ENCODE measurements at regions not wholly inside any gene's neighbourhood (a gene's known extent, or its start where the extent isn't known, plus 50 kb on each side); places are given as distances from the start of the nearest gene placed in this dataset.
A peak's percentile ranks its signal among the peaks of the same experiment; 100 is the strongest.

DNA sequence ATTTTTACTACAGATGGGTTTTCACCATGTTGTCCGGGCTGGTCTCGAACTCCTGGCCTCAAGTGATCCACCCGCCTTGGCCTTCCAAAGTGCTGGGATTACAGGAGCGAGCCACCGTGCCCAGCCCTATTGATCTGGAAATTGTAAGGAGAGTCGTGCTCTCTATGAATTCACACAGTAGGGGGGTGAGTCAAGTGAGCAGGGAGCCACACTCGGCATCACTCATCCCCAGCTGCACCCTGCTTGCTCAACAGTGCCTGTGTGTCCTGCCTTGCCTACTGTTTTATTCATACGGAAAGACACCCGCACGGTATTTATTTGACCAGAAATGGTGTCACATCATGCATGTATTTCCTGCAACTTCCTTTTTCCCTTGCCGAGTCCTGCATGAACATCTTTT, 157.2 kb upstream of the FOXF1 start:
- ATAC-seq (ENCODE audit: low read depth) (peak; percentile 78; the same call in 2 of the 3 replicates), DNase-seq (ENCODE audit: low spot score) (no peak)
- H3K9me3 ChIP-seq (ENCODE audit: severe bottlenecking) = no peaks in the 10 kb centered on the region
- no peak overlapping the region for H3K27ac ChIP-seq (ENCODE audit: poor library complexity, severe bottlenecking)
- no peaks in the 10 kb centered on the region for H3K4me1 ChIP-seq (ENCODE audit: insufficient read depth, poor library complexity, severe bottlenecking)
- H3K4me3 ChIP-seq (ENCODE audit: severe bottlenecking) = no peak overlapping the region
- H3K27me3 ChIP-seq (ENCODE audit: insufficient read depth, poor library complexity, severe bottlenecking) = peaks cover 43% of the 10 kb centered on the region
- TF ChIP-seq, protein P1, sequence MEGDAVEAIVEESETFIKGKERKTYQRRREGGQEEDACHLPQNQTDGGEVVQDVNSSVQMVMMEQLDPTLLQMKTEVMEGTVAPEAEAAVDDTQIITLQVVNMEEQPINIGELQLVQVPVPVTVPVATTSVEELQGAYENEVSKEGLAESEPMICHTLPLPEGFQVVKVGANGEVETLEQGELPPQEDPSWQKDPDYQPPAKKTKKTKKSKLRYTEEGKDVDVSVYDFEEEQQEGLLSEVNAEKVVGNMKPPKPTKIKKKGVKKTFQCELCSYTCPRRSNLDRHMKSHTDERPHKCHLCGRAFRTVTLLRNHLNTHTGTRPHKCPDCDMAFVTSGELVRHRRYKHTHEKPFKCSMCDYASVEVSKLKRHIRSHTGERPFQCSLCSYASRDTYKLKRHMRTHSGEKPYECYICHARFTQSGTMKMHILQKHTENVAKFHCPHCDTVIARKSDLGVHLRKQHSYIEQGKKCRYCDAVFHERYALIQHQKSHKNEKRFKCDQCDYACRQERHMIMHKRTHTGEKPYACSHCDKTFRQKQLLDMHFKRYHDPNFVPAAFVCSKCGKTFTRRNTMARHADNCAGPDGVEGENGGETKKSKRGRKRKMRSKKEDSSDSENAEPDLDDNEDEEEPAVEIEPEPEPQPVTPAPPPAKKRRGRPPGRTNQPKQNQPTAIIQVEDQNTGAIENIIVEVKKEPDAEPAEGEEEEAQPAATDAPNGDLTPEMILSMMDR (IDR thresholded peaks at IDR 0.05; ENCODE audit: poor library complexity, severe bottlenecking) = no peak
- no peaks in the 10 kb centered on the region for H3K36me3 ChIP-seq (ENCODE audit: low read depth)

DNA sequence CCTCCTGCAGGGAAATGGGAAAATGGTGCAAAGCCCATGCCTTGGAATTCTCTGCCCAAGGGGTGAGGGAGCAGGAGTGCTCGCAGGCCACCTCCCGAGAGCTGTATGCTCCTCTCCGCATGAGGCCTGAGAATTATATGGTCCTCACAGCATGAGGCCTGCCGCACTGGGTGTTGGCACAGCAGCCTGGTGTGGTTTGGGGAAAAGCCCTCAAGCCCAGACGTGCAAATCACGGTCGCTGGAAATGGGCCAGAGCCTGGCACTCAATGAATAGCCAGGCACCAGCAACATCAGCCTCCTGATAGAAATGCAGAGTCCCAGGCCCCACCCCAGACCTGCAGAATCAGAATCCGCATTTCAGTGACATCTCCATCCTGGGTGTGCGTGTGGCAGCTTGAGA, 156.4 kb upstream of the FOXF1 start:
- H3K4me1 ChIP-seq (ENCODE audit: insufficient read depth, poor library complexity, severe bottlenecking) = no peaks in the 10 kb centered on the region
- no peaks in the 10 kb centered on the region for H3K36me3 ChIP-seq (ENCODE audit: low read depth)
- DNase-seq (ENCODE audit: low spot score) (no peak), ATAC-seq (ENCODE audit: low read depth) (no peak)
- peaks cover 44% of the 10 kb centered on the region for H3K27me3 ChIP-seq (ENCODE audit: insufficient read depth, poor library complexity, severe bottlenecking)
- H3K27ac ChIP-seq (ENCODE audit: poor library complexity, severe bottlenecking) = no peak overlapping the region
- no peaks in the 10 kb centered on the region for H3K9me3 ChIP-seq (ENCODE audit: severe bottlenecking)
- TF ChIP-seq, protein P1 (IDR thresholded peaks at IDR 0.05; ENCODE audit: poor library complexity, severe bottlenecking) = no peak
- H3K4me3 ChIP-seq (ENCODE audit: severe bottlenecking) = no peak overlapping the region

DNA sequence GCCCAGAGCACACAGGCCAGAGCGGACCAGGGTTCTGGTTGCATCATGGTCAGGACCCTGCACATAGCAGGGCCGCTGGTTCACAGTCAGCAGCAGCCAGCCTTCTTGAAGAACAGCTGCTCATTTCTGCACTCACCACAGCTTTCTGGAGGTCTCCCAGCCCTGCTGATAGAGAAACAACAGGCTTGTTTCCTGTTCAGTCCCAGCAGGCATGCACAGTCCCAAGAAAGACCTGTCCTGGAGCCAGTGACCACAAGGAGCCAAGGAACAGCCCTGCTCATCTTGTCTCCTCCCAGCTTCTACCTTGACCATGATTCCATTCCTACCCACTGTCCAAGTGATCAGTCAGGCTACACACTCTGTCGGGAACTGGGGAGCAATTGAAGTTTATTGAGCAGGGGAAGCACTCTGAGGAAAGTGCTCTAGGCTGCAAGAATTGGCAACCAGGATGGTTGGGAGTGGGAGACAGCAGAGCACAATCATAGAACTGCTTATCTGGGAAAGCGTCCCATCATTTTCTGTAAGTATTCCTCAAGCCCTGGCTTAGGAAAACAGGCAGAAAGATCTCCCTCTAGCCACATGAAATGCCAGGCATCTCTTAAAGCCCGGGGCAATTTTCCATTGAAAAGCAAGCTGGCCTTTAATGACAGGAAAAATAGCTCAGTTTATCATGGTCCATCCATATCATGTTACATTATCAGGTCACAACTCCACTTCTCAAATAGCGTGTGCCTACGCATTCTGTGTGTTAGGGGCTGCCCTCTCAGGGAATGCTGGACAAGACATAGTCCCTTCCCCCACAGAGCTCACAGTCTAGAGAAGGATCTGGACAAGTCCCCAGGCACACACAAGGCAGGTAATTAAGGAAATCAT, 155.4 kb upstream of the FOXF1 start:
- DNase-seq (ENCODE audit: low spot score) = no peak
- ATAC-seq (ENCODE audit: low read depth) = no peak

DNA sequence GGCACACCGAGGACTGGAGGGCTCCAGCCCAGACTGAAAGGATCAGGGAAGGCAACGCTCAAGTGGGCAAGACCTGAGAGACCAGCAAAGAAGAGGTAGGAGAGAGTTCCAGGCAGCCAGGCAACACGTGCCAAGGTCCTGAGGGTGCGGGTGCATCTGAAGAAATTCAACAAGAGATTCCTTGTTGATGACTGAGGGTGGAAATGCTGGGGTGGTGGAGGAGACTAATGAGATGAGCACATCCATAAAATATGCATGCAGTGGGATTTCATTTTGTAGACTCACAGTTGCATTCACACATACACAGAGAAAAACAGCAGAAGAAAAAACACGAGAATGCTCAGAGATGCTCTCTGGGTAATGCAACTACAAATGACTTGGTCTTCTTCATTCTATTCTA, 154.8 kb upstream of the FOXF1 start:
- no peak for ATAC-seq (ENCODE audit: low read depth)
- TF ChIP-seq, protein P1 (IDR thresholded peaks at IDR 0.05; ENCODE audit: poor library complexity, severe bottlenecking) = no peak
- Histone ChIP-seq H3K27ac (ENCODE audit: poor library complexity, severe bottlenecking) (no peak overlapping the region), H3K27me3 (ENCODE audit: insufficient read depth, poor library complexity, severe bottlenecking) (peaks cover 37% of the 10 kb centered on the region), H3K36me3 (ENCODE audit: low read depth) (no peaks in the 10 kb centered on the region), H3K4me3 (ENCODE audit: severe bottlenecking) (no peak overlapping the region), H3K9me3 (ENCODE audit: severe bottlenecking) (no peaks in the 10 kb centered on the region), H3K4me1 (ENCODE audit: insufficient read depth, poor library complexity, severe bottlenecking) (no peaks in the 10 kb centered on the region)
- no peak for DNase-seq (ENCODE audit: low spot score)

More for the DNA sequence above, 155.4 kb upstream of the FOXF1 start:
- TF ChIP-seq, protein P1 (IDR thresholded peaks at IDR 0.05; ENCODE audit: poor library complexity, severe bottlenecking) = no peak
- Histone ChIP-seq H3K4me3 (ENCODE audit: severe bottlenecking) (no peak overlapping the region), H3K36me3 (ENCODE audit: low read depth) (no peaks in the 10 kb centered on the region), H3K27ac (ENCODE audit: poor library complexity, severe bottlenecking) (no peak overlapping the region), H3K27me3 (ENCODE audit: insufficient read depth, poor library complexity, severe bottlenecking) (peaks cover 43% of the 10 kb centered on the region), H3K9me3 (ENCODE audit: severe bottlenecking) (no peaks in the 10 kb centered on the region), H3K4me1 (ENCODE audit: insufficient read depth, poor library complexity, severe bottlenecking) (no peaks in the 10 kb centered on the region)

DNA sequence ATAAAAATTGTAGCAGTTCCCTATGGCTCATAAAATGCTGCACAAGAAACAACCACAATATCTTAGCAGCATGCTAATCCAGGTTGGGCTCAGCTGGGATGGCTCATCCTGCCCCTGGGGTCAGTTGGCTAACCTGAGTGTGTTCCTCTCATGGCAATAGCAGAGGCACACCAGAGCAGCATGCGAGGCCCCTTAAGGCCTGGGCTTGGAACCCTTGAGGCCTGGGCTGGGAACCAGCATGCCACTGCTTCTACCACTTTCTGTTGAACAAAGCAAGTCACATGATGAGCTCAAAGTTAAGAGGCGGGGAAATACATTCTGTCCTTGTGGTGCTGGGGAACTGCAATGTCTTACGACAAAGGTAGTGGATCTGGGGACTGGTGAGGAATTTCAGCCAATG, 154.4 kb upstream of the FOXF1 start:
- peaks cover 37% of the 10 kb centered on the region for H3K27me3 ChIP-seq (ENCODE audit: insufficient read depth, poor library complexity, severe bottlenecking)
- no peaks in the 10 kb centered on the region for H3K4me1 ChIP-seq (ENCODE audit: insufficient read depth, poor library complexity, severe bottlenecking)
- no peak for DNase-seq (ENCODE audit: low spot score)
- H3K27ac ChIP-seq (ENCODE audit: poor library complexity, severe bottlenecking) = no peak overlapping the region
- H3K9me3 ChIP-seq (ENCODE audit: severe bottlenecking) = no peaks in the 10 kb centered on the region
- TF ChIP-seq, protein P1 (IDR thresholded peaks at IDR 0.05; ENCODE audit: poor library complexity, severe bottlenecking) = no peak
- H3K4me3 ChIP-seq (ENCODE audit: severe bottlenecking) = no peak overlapping the region
- no peak for ATAC-seq (ENCODE audit: low read depth)
- no peaks in the 10 kb centered on the region for H3K36me3 ChIP-seq (ENCODE audit: low read depth)
